Panc1 (cell line): ENCODE measurements at regions not wholly inside any gene's neighbourhood (a gene's known extent, or its start where the extent isn't known, plus 50 kb on each side); places are given as distances from the start of the nearest gene placed in this dataset.

Source experiments
- ATAC-seq: fragments of 200-7000 bp; cut with Tn5 transposase; 2 replicates; pipeline ENCODE4 v1.9.1; 2020; ENCODE audit warnings: mild to moderate bottlenecking, moderate library complexity
- BruUV-seq: library from RNA; stranded (reverse); fragments of 400-500 nt; replicated peaks from 2 replicates; lab custom pipeline; 2021; lab: Mats Ljungman, UMichigan
- CTCF ChIA-PET: fragments of 300-600 bp; sonication (Branson Sonifier 250); formaldehyde crosslinking; loops from one replicate; lab custom pipeline; 2022; ENCODE audit warnings: antibody characterized with exemption; lab: Charles Lee
- POLR2A ChIA-PET: fragments of 300-600 bp; sonication (Branson Sonifier 250); formaldehyde crosslinking; loops from one replicate; lab custom pipeline; 2022; ENCODE audit warnings: antibody characterized with exemption; lab: Charles Lee
- DNase-seq: peaks from one replicate; pipeline ENCODE4 v3.0.0-alpha.2; 2010; ENCODE audit warnings: low read depth, low spot score
- H3K27ac ChIP-seq: 2 replicates; pipeline ENCODE4 v1.5.1; 2011; ENCODE audit warnings: mild to moderate bottlenecking, low read length, inconsistent platforms
- H3K27me3 ChIP-seq: fragments of 200-500 bp; sonication (Bioruptor generic); 2 replicates; pipeline ENCODE4 v1.6.0; 2014; ENCODE audit warnings: low read length, inconsistent platforms; ENCODE audit not compliant: control insufficient read depth, insufficient read depth
- H3K36me3 ChIP-seq: fragments of 200-500 bp; sonication (Bioruptor generic); 2 replicates; pipeline ENCODE4 v1.5.1; 2014; ENCODE audit warnings: inconsistent platforms, mild to moderate bottlenecking, low read length, moderate library complexity; ENCODE audit not compliant: control insufficient read depth, insufficient read depth
- H3K4me1 ChIP-seq: 2 replicates; pipeline ENCODE4 v1.5.1; 2011; ENCODE audit warnings: inconsistent platforms, mild to moderate bottlenecking, low read length, moderate library complexity; ENCODE audit not compliant: control insufficient read depth, insufficient read depth
- H3K4me3 ChIP-seq, 2 experiments: 2 replicates each; pipeline ENCODE4 v1.5.1; 2011 to 2012; ENCODE audit warnings: low read depth in 2 of 2, low read length in 2 of 2, mild to moderate bottlenecking in 2 of 2, inconsistent platforms in 1 of 2, moderate library complexity in 1 of 2
- H3K9me3 ChIP-seq: fragments of 200-500 bp; sonication (Bioruptor generic); 2 replicates; pipeline ENCODE4 v1.5.1; 2014; ENCODE audit warnings: low read depth, mild to moderate bottlenecking, inconsistent platforms, low read length, moderate library complexity; ENCODE audit not compliant: control insufficient read depth, insufficient read depth
- CTCF ChIP-seq: fragments of 450-650 bp; IDR thresholded peaks from 2 replicates; pipeline ENCODE4 v1.5.1; 2017; ENCODE audit warnings: mild to moderate bottlenecking
- POLR2AphosphoS5 ChIP-seq: IDR thresholded peaks from 2 replicates; pipeline ENCODE4 v1.6.1; 2012; ENCODE audit warnings: mild to moderate bottlenecking, low read depth, low read length, moderate library complexity
- REST ChIP-seq, 2 experiments: IDR thresholded peaks; 2 replicates each; pipeline ENCODE4 v1.6.1; 2011 to 2012; ENCODE audit warnings: low read depth in 2 of 2, control low read depth in 1 of 2, low read length in 1 of 2, mild to moderate bottlenecking in 1 of 2, moderate library complexity in 1 of 2; ENCODE audit not compliant: insufficient read depth in 1 of 2
- SIN3A ChIP-seq: IDR thresholded peaks from 2 replicates; pipeline ENCODE4 v1.6.1; 2012; ENCODE audit warnings: low read depth, mild to moderate bottlenecking, low read length, moderate library complexity, borderline replicate concordance; ENCODE audit not compliant: insufficient read depth
- TCF7L2 ChIP-seq: IDR thresholded peaks from 2 replicates; pipeline ENCODE4 v1.6.1; 2011; ENCODE audit warnings: mild to moderate bottlenecking, low read depth, low read length, inconsistent platforms
- in situ Hi-C: cut with HindIII; loops from 2 replicates; pipeline ENCODE4 v1.10.0; 2016; ENCODE audit warnings: low sequenced_read_pairs, low pct_unique_long_range_greater_than_20kb
- intact Hi-C: fragments of 100-400 bp; cut with micrococcal nuclease; formaldehyde crosslinking; loops from one replicate; pipeline ENCODE4 v1.10.0; 2022; ENCODE audit not compliant: unreplicated experiment

- POLR2A ChIA-PET, result no interaction called here
- in situ Hi-C loops (no loop called here), intact Hi-C loops (no loop called here)
- BruUV-seq, result no TSS peak
- DNase-seq, result no peak
- TF ChIP-seq CTCF (no peak), POLR2AphosphoS5 (no peak), REST (IDR thresholded peaks at IDR 0.05; ENCODE audit: insufficient read depth in 1 of 2, low read depth in 2 of 2, low read length in 1 of 2) (no peak), SIN3A (no peak), TCF7L2 (no peak)
- ATAC-seq, result no peak
- Histone ChIP-seq H3K9me3 (no peaks in the 10 kb centered on the region), H3K4me3 (no peak overlapping the region), H3K36me3 (no peaks in the 10 kb centered on the region), H3K4me1 (no peaks in the 10 kb centered on the region), H3K27ac (no peak overlapping the region), H3K27me3 (0 out of 2 replicates have a peak, but pooled peaks cover 2% of the 10 kb centered on the region)
- CTCF ChIA-PET, result no interaction called here
Observed at GRCh38 chr11:127199306-127199801, 198.8 kb upstream of the KIRREL3 start.

GRCh38 chr11:127195501-127196120 is 195.0 kb upstream of the KIRREL3 start:
- DNase-seq (no peak), ATAC-seq (no peak)
- no peaks in the 10 kb centered on the region for H3K36me3 ChIP-seq
- in situ Hi-C loops, result no loop called here
- no peak overlapping the region for H3K27ac ChIP-seq
- POLR2A ChIA-PET, result no interaction called here
- intact Hi-C loops, result no loop called here
- H3K4me3 ChIP-seq, result no peak overlapping the region
- no peaks in the 10 kb centered on the region for H3K9me3 ChIP-seq
- TF ChIP-seq TCF7L2 (no peak), SIN3A (no peak), POLR2AphosphoS5 (no peak), REST (IDR thresholded peaks at IDR 0.05; ENCODE audit: insufficient read depth in 1 of 2, low read depth in 2 of 2, low read length in 1 of 2) (no peak), CTCF (no peak)
- 0 out of 2 replicates have a peak, but pooled peaks cover 2% of the 10 kb centered on the region for H3K27me3 ChIP-seq
- CTCF ChIA-PET, result no interaction called here
- H3K4me1 ChIP-seq, result no peaks in the 10 kb centered on the region
- no TSS peak for BruUV-seq
